Fibroblast of mammary gland (primary cell): ENCODE measurements at regions not wholly inside any gene's neighbourhood (a gene's known extent, or its start where the extent isn't known, plus 50 kb on each side); places are given as distances from the start of the nearest gene placed in this dataset.
"Not testable (repeated sequence)": the region's sequence is repeated elsewhere in the genome, so short reads cannot be mapped to it uniquely, and the experiment has no call there.

ENCODE experiments used
- DNase-seq: peaks from one replicate; pipeline ENCODE4 v3.0.0-alpha.2; 2010; ENCODE audit warnings: low read depth
- H3K4me3 ChIP-seq: 2 replicates; pipeline ENCODE4 v1.5.1; 2011; ENCODE audit warnings: low read depth, mild to moderate bottlenecking, low read length, moderate library complexity; ENCODE audit not compliant: control insufficient read depth
- CTCF ChIP-seq: conservative IDR thresholded peaks from 2 replicates; pipeline ENCODE4 v1.5.1; 2011; ENCODE audit warnings: low read depth, low read length, inconsistent platforms; ENCODE audit not compliant: control insufficient read depth, insufficient read depth

GRCh38 chr4:130738233-130738632 lies 1642.3 kb downstream of the C4orf33 start:
- no peak for DNase-seq
- no peak for TF ChIP-seq CTCF
- H3K4me3 ChIP-seq = no peak overlapping the region

- DNase-seq = peak; percentile 1
- TF ChIP-seq CTCF = peak; percentile 14
- H3K4me3 ChIP-seq = no peak overlapping the region
Observed at GRCh38 chr4:130747842-130748241, 1651.9 kb downstream of the C4orf33 start.

- no peak for DNase-seq
- no peak for TF ChIP-seq CTCF
- no peak overlapping the region for H3K4me3 ChIP-seq
Observed at GRCh38 chr4:130753926-130754325, 1658.0 kb downstream of the C4orf33 start.

GRCh38 chr4:130760246-130760645 lies 1664.3 kb downstream of the C4orf33 start:
- no peak for TF ChIP-seq CTCF
- no peak for DNase-seq

GRCh38 chr4:130767384-130767783 lies 1671.4 kb downstream of the C4orf33 start:
- not testable (repeated sequence) for H3K4me3 ChIP-seq, DNase-seq

More at GRCh38 chr4:130760246-130760645, 1664.3 kb downstream of the C4orf33 start:
- H3K4me3 ChIP-seq = no peak overlapping the region

GRCh38 chr4:130772966-130773365 lies 1677.0 kb downstream of the C4orf33 start:
- not testable (repeated sequence) for H3K4me3 ChIP-seq, DNase-seq

- peak; percentile 28 for DNase-seq
- TF ChIP-seq CTCF = peak; percentile 56
Observed at GRCh38 chr4:130808492-130808891, 1712.5 kb downstream of the C4orf33 start.

GRCh38 chr4:130812117-130812765 lies 1716.3 kb downstream of the C4orf33 start:
- H3K4me3 ChIP-seq = no peak overlapping the region
- no peak for TF ChIP-seq CTCF
- DNase-seq = peak; percentile 10

More at GRCh38 chr4:130808492-130808891, 1712.5 kb downstream of the C4orf33 start:
- no peak overlapping the region for H3K4me3 ChIP-seq
